Left lung (tissue), 4 donors: ENCODE measurements at regions not wholly inside any gene's neighbourhood (a gene's known extent, or its start where the extent isn't known, plus 50 kb on each side); places are given as distances from the start of the nearest gene placed in this dataset.
"Not testable (repeated sequence)": the region's sequence is repeated elsewhere in the genome, so short reads cannot be mapped to it uniquely, and the experiment has no call there.

ENCODE experiments used
- ATAC-seq: fragments of 200-7000 bp; cut with Tn5 transposase; one replicate; pipeline ENCODE4 v1.9.1; 2020; ENCODE audit warnings: moderate library complexity
- DNase-seq, 4 donors: peaks; one replicate each; pipeline ENCODE4 v3.0.0-alpha.2; 2013 to 2020
- H3K27ac ChIP-seq, 2 donors: fragments of 200-600 bp; sonication (generic) in 1 of 2; one replicate each; pipeline versions ENCODE4 v1.5.0 to v1.8.0; 2020 to 2021
- H3K27me3 ChIP-seq, 2 donors: fragments of 200-600 bp; sonication (generic) in 1 of 2; one replicate each; pipeline versions ENCODE4 v1.5.0 to v1.8.0; 2020 to 2021
- H3K36me3 ChIP-seq, 2 donors: fragments of 200-600 bp; sonication (generic) in 1 of 2; one replicate each; pipeline versions ENCODE4 v1.5.0 to v1.8.0; 2020 to 2021
- H3K4me1 ChIP-seq, 2 donors: fragments of 200-600 bp; one replicate each; pipeline ENCODE4 v1.8.0; 2021
- H3K4me3 ChIP-seq, 2 donors: fragments of 200-600 bp; sonication (generic) in 1 of 2; one replicate each; pipeline versions ENCODE4 v1.5.0 to v1.8.0; 2020 to 2021; ENCODE audit warnings: mild to moderate bottlenecking in 1 of 2
- H3K9me3 ChIP-seq, 2 donors: fragments of 200-600 bp; sonication (generic) in 1 of 2; one replicate each; pipeline versions ENCODE4 v1.5.0 to v1.8.0; 2020 to 2021
- intact Hi-C, 2 donors: fragments of 100-400 bp; cut with DNase I; formaldehyde crosslinking; loops; one replicate each; pipeline versions ENCODE4 v1.11.2 to v1.14.2; 2022
- TF ChIP-seq, protein P1 (sequence below), 2 donors: fragments of 200-600 bp; sonication (generic) in 1 of 2; IDR thresholded peaks; one replicate each; pipeline versions ENCODE4 v1.5.0 to v1.8.0; 2021; ENCODE audit warnings: antibody characterized with exemption in 2 of 2
- donor health status: DM: no; HTN: yes; CAD: no.
- donor health status: DM: no; HTN: no; CAD: no.

DNA sequence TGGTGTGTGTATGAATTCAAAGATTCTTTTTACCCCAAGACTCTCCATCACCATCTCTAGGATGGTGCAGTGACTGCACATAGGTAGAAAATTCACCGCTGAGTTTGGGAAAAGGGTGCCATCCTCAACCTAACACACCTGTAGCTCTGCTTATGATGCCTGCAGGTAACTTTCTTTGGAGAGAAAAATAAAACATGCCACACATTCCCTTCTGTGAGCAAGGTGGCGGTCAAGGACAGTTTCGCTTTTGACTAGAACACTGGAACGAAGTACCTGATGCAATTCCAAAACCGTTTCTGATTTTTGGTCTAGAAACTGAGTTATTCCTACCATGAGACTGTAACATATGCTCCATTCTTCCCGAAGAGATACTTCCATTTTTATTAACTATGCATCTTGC lies 205.6 kb downstream of the FGFR2 start:
- Histone ChIP-seq H3K27ac (no peak overlapping the region), H3K4me1 (no peaks in the 10 kb centered on the region), H3K27me3 (peaks cover 0 to 5% of the 10 kb centered on the region in 2 donors), H3K4me3 (no peak overlapping the region), H3K36me3 (no peaks in the 10 kb centered on the region), H3K9me3 (no peaks in the 10 kb centered on the region)
- ATAC-seq (peak; percentile 58), DNase-seq (no peak)
- intact Hi-C loops, result no loop called here
- TF ChIP-seq, protein P1, sequence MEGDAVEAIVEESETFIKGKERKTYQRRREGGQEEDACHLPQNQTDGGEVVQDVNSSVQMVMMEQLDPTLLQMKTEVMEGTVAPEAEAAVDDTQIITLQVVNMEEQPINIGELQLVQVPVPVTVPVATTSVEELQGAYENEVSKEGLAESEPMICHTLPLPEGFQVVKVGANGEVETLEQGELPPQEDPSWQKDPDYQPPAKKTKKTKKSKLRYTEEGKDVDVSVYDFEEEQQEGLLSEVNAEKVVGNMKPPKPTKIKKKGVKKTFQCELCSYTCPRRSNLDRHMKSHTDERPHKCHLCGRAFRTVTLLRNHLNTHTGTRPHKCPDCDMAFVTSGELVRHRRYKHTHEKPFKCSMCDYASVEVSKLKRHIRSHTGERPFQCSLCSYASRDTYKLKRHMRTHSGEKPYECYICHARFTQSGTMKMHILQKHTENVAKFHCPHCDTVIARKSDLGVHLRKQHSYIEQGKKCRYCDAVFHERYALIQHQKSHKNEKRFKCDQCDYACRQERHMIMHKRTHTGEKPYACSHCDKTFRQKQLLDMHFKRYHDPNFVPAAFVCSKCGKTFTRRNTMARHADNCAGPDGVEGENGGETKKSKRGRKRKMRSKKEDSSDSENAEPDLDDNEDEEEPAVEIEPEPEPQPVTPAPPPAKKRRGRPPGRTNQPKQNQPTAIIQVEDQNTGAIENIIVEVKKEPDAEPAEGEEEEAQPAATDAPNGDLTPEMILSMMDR (IDR thresholded peaks at IDR 0.05), result no peak

DNA sequence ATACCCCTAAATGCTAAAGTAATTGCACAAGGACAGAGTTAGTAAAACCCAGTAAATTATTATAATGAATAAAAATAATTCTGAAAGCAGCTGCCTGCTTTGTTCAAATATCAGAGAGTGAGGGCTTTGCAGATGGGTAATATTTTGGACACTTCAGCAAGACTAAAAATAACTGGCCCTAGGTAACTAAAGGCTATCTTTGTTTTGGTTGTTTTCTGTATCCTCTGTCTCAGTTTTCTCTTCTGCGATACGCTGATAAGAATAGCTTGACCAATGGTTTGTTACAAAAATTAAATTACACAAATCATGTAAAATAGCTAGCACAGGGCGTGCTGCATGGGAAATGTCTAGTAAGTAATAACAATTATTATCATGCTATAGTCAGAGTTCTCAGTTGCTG lies 204.7 kb downstream of the FGFR2 start:
- ATAC-seq (no peak), DNase-seq (no peak)
- H3K4me1 ChIP-seq, result no peaks in the 10 kb centered on the region
- H3K9me3 ChIP-seq, result no peaks in the 10 kb centered on the region
- H3K36me3 ChIP-seq, result no peaks in the 10 kb centered on the region
- H3K27me3 ChIP-seq, result peaks cover 0 to 5% of the 10 kb centered on the region in 2 donors
- no peak overlapping the region for H3K27ac ChIP-seq
- intact Hi-C loops, result no loop called here
- TF ChIP-seq, protein P1 (IDR thresholded peaks at IDR 0.05), result no peak
- H3K4me3 ChIP-seq, result no peak overlapping the region

GRCh38 chr10:121400507-121400906 lies 197.7 kb downstream of the FGFR2 start:
- H3K36me3 ChIP-seq, intact Hi-C loops, DNase-seq, H3K27ac ChIP-seq, H3K9me3 ChIP-seq, H3K4me3 ChIP-seq, H3K27me3 ChIP-seq, ATAC-seq, H3K4me1 ChIP-seq: not testable (repeated sequence)

GRCh38 chr10:121403527-121403926 lies 194.7 kb downstream of the FGFR2 start:
- no peak for ATAC-seq
- H3K4me1 ChIP-seq, result no peaks in the 10 kb centered on the region
- intact Hi-C loops, result no loop called here
- DNase-seq, result no peak
- H3K36me3 ChIP-seq, result no peaks in the 10 kb centered on the region
- TF ChIP-seq, protein P1 (IDR thresholded peaks at IDR 0.05), result no peak
- no peaks in the 10 kb centered on the region for H3K9me3 ChIP-seq
- H3K4me3 ChIP-seq, result no peak overlapping the region
- no peak overlapping the region for H3K27ac ChIP-seq
- no peaks in the 10 kb centered on the region for H3K27me3 ChIP-seq

DNA sequence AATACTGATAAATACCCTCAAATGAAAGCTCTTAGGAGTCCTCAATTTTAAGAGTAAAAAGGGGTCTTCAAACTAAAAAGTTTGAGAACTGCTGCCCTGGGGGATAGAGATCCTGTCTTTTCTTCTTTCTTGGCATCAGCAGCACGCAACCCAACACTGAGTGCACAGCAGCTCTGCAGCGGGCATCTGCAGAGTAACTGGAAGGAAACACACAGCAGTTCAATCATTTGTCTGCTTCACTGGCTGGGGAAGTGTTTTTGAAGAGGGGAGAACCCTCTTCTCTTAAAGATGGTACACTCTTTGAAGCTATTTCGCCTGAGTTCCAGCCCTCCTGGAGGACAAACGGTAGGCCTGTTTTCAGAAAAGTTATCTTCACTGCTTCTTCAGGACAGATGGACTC lies 193.6 kb downstream of the FGFR2 start:
- Histone ChIP-seq H3K36me3 (no peaks in the 10 kb centered on the region), H3K4me3 (no peak overlapping the region), H3K4me1 (no peaks in the 10 kb centered on the region), H3K27me3 (no peaks in the 10 kb centered on the region), H3K9me3 (no peaks in the 10 kb centered on the region), H3K27ac (no peak overlapping the region)
- intact Hi-C loops, result no loop called here
- TF ChIP-seq, protein P1 (IDR thresholded peaks at IDR 0.05), result no peak
- DNase-seq, result no peak
- ATAC-seq, result no peak

GRCh38 chr10:121405096-121405495 lies 193.1 kb downstream of the FGFR2 start:
- Histone ChIP-seq H3K9me3 (no peaks in the 10 kb centered on the region), H3K4me3 (no peak overlapping the region), H3K4me1 (no peaks in the 10 kb centered on the region), H3K36me3 (no peaks in the 10 kb centered on the region), H3K27ac (no peak overlapping the region), H3K27me3 (no peaks in the 10 kb centered on the region)
- TF ChIP-seq, protein P1 (IDR thresholded peaks at IDR 0.05), result no peak
- no peak for ATAC-seq
- no peak for DNase-seq
- intact Hi-C loops, result no loop called here
